ENCODE measurements at regions not wholly inside any gene's neighbourhood (a gene's known extent, or its start where the extent isn't known, plus 50 kb on each side); places are given as distances from the start of the nearest gene placed in this dataset.
"Not testable (repeated sequence)": the region's sequence is repeated elsewhere in the genome, so short reads cannot be mapped to it uniquely, and the experiment has no call there.

- not testable (repeated sequence) for TF ChIP-seq POLR2AphosphoS5 (IDR thresholded peaks at IDR 0.05; ENCODE audit: insufficient read depth in 1 of 2, low read depth in 1 of 2); CTCF (IDR thresholded peaks at IDR 0.05)
Measured at GRCh38 chr7:109905368-109906065, 1185.4 kb upstream of the LRRN3 start.
